HG03575 (cell line): ENCODE measurements at regions not wholly inside any gene's neighbourhood (a gene's known extent, or its start where the extent isn't known, plus 50 kb on each side); places are given as distances from the start of the nearest gene placed in this dataset.

Experiments
- ATAC-seq: cut with Tn5 transposase; IDR thresholded peaks from one replicate; pipeline ENCODE4 v1.9.1; 2021; ENCODE audit not compliant: unreplicated experiment, insufficient number of reproducible peaks, low FRiP score; ENCODE audit errors: extremely low read depth

GRCh38 chr6:19444041-19444440 lies 393.1 kb upstream of the ID4 start:
- ATAC-seq, result no peak

- ATAC-seq, result no peak
These were observed 392.7 kb upstream of the ID4 start for GRCh38 chr6:19444481-19444880.

GRCh38 chr6:19446570-19446969 lies 390.6 kb upstream of the ID4 start:
- ATAC-seq, result no peak

GRCh38 chr6:19450651-19451050 lies 386.5 kb upstream of the ID4 start:
- no peak for ATAC-seq

DNA sequence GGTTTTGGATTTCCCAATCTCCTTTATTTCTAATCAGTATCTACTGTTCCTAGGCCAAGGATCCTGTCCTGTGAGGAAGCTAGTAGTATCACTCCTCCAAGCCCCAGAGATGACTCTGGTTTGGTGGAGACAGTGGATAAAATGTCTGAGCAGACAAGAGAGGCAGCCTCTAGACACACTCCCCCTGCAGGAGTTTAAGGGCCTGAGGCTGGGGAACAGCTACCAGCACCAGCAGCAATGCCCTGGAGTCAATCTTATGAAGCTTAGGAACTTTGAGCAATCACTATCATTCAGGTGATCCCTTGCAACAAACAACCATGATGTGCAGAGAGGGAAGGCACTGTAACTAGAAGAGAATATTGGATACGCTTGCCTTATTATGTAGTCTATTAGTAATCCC lies 384.7 kb upstream of the ID4 start:
- ATAC-seq, result no peak

GRCh38 chr6:19454001-19454720 lies 383.0 kb upstream of the ID4 start:
- no peak for ATAC-seq

GRCh38 chr6:19454721-19455392 lies 382.3 kb upstream of the ID4 start:
- ATAC-seq, result no peak

DNA sequence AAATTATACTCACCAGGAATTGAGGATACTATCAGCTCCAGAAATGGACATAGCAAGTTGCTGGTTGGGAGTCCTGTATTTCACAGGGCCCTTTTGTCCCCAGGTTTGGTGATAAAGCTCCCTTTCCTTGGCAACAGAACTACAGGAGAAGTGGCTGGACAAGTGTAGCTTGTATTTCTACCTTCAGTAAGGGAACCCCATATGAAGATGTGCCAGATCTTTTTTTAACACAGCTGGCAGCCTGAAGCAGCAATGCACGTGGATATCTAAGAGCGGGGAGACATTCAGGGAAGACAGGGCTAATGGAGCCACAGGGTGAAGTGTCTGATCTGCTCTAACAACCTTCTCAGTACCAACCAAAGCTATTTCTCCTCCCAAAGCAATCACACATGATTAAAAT lies 373.9 kb upstream of the ID4 start:
- ATAC-seq, result no peak

DNA sequence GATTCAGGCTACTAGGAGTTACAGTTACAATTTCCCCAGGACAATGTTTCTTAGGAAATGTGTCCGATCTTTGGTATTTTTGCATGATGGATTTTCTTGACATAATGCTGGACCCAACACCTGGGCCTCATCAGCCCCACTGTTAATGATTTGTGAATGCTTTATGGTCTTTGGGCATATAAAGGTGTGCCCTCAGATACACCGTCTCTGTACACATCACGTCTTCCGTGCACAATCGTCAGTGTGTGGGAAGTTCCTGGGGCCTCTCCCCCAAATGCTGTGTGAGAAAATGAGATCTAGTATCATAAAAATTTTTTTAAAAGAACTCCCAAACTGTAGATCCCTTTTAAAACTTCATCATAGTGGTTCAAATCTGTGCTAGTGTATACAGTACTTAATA lies 373.2 kb upstream of the ID4 start:
- ATAC-seq, result no peak

GRCh38 chr6:19465256-19465655 lies 371.9 kb upstream of the ID4 start:
- no peak for ATAC-seq

- ATAC-seq, result no peak
These were observed 371.4 kb upstream of the ID4 start for GRCh38 chr6:19465760-19466159.

DNA sequence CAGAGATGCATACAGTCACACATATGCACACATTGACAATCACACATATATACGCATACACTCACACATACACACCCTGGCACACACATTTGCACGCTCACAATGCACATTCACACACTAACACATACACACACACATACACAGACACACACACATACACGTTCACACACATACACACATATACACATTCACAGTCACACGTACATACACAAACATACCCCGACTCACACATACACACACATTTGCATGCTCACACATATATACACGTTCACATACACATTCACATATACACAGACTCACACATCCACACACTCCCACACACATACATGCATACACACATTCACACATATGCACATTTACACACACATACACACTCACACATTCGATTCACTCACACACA lies 366.8 kb upstream of the ID4 start:
- no peak for ATAC-seq

DNA sequence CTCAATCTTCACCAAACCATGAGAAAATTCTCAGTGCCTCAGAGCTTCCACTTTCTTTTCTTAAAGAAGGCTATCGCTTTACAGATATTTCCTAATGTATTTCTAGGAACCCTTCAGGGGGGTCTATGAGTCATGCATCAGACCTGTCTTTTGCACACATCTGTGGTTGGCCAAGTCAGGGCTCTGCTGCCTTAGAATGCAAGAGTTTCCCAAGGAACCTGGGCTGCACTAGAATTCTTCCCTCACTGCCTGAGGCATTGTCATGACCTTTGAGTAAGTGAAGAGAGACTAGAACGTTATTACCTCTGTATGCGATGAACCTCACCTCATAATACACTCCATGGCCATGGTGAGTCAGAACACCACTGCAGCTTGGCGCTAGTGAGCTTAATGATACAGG lies 365.0 kb upstream of the ID4 start:
- no peak for ATAC-seq

DNA sequence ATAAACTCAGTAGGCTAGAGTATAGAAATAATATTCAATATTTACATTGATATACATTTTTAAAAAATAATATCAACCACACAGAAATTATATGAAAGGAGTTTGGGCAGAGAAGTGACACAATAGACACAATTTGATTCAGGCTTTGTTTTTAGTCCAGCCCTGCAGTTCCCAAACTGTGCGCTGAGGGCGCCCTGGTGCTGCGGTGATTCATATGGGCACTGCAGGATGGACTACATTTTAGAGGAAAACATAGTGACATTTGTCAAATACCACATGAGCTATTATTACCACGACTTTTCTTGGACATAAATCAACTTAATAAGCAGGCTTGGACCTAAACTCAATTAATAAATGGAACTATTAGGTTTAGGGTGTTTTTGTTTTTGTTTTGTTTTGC lies 364.3 kb upstream of the ID4 start:
- no peak for ATAC-seq

DNA sequence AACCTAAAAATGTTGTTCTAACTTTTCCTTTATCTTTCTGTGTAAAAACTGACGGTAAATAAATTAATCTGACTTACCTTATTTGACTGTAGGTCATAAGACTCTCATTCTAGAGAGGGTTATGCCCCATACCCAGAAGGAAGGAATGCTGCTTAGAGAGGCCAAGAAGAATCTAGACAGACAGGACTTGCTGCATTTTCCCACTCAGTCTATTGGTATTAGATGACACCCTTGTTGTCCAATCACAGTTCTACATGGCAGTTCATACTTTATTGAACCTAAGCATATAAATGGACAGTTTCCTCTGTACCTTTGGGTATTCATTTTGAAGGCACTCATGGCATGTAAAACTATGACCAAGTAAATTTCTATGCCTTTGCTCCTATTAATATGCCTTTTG lies 359.6 kb upstream of the ID4 start:
- ATAC-seq, result no peak

GRCh38 chr6:19478273-19478672 lies 358.9 kb upstream of the ID4 start:
- ATAC-seq, result no peak

DNA sequence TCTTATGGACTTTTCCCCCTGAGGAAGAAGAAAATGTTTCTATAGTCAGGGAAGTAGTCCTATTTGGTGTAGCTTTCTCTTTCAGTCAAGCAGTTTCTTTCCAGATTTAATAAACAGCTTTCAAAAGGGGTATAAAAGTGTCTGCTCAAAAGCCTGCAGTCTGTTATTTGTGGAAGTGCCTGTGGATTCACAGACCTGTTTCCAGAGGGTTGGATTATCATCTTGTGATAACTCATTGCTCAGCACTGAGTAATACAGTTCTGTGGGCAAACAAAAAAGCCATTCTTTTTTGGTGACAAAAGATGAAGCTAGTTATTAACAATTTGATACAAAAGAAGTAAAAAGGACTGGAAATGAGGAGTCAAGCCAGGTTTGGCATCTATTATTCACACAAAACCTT lies 358.2 kb upstream of the ID4 start:
- no peak for ATAC-seq

- no peak for ATAC-seq
These were observed 357.6 kb upstream of the ID4 start for GRCh38 chr6:19479551-19479950.

DNA sequence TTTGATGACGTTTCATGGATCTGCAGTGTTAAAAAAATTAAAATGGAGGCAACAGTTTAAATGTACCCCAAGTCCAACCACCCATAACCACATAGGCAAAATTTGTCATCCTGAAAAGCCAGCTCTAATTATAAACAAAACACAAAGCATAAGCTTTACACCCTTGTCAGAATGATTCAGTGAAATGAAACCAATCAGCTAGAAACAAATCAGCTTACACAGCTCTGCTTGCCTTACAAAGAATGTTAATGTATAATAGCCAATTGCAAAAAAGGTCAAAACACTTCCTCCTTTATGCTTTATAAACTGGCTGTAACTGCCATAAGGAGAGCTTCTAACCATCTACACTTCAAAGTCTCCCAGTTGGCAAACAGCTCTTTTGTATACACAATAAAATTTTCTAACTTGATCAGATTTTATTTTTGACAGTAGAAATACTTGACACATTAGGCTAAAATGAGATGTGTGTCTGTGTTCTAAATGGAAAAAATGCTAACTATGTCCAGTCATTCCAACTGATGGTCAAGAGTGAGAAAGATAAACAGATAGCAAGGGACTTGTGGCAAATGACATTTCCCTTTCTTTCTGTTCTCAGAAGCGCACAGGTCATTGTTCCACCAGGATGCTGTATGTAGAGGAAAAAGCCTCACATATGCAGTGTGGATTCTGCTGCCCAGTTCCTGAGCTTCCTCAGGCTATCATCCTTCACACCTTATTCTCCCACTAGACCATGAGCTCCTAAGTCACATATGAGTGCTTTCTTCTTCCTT lies 344.3 kb upstream of the ID4 start:
- no peak for ATAC-seq

- ATAC-seq, result no peak
These were observed 335.4 kb upstream of the ID4 start for GRCh38 chr6:19501737-19502245.
